GM12874 (cell line): ENCODE measurements at regions not wholly inside any gene's neighbourhood (a gene's known extent, or its start where the extent isn't known, plus 50 kb on each side); places are given as distances from the start of the nearest gene placed in this dataset.

Experiments used
- CTCF ChIP-seq: IDR thresholded peaks from 2 replicates; pipeline ENCODE4 v1.5.1; 2011; ENCODE audit warnings: low read depth, mild to moderate bottlenecking, control low read depth, low read length, moderate library complexity; ENCODE audit not compliant: insufficient read depth

GRCh38 chr5:101429241-101429640 lies 526.2 kb upstream of the ST8SIA4 start:
- TF ChIP-seq CTCF = no peak

- no peak for TF ChIP-seq CTCF
These were observed 522.3 kb upstream of the ST8SIA4 start for GRCh38 chr5:101425339-101425859.

- TF ChIP-seq CTCF = no peak
These were observed 521.6 kb upstream of the ST8SIA4 start for GRCh38 chr5:101424530-101425175.

- no peak for TF ChIP-seq CTCF
These were observed 515.6 kb upstream of the ST8SIA4 start for GRCh38 chr5:101418713-101419118.

- TF ChIP-seq CTCF = no peak
These were observed 501.4 kb upstream of the ST8SIA4 start for GRCh38 chr5:101404531-101404930.

- TF ChIP-seq CTCF = no peak
These were observed 490.8 kb upstream of the ST8SIA4 start for GRCh38 chr5:101393795-101394450.

- peak; percentile 46 for TF ChIP-seq CTCF
These were observed 487.2 kb upstream of the ST8SIA4 start for GRCh38 chr5:101390151-101390908.
